HepG2 (cell line): ENCODE measurements at regions not wholly inside any gene's neighbourhood (a gene's known extent, or its start where the extent isn't known, plus 50 kb on each side); places are given as distances from the start of the nearest gene placed in this dataset.

ENCODE experiments used
- ATAC-seq: fragments of 200-7000 bp; cut with Tn5 transposase; 3 replicates; pipeline ENCODE4 v1.9.1; 2020; ENCODE audit warnings: mild to moderate bottlenecking, moderate library complexity
- BruUV-seq: library from RNA; stranded (reverse); fragments of 400-500 nt; replicated peaks from 2 replicates; lab custom pipeline; 2021; lab: Mats Ljungman, UMichigan
- CTCF ChIA-PET: fragments of 300-600 bp; formaldehyde crosslinking; extraction: SDS; loops from one replicate; lab custom pipeline; 2021; ENCODE audit warnings: low total read pairs, inconsistent platforms, low intra/inter-chr PET ratio; lab: Yijun Ruan, JAX
- POLR2A ChIA-PET: fragments of 350-600 bp; sonication (Branson Sonifier 250); formaldehyde crosslinking; loops from one replicate; lab custom pipeline; 2020; ENCODE audit warnings: antibody characterized with exemption, inconsistent platforms; lab: Yijun Ruan, JAX
- DNase-seq: peaks from one replicate; pipeline ENCODE4 v3.0.0-alpha.2; 2015; ENCODE audit warnings: low spot score
- FAIRE-seq: peaks from 3 replicates; lab custom pipeline; 2011; peaks lifted over from hg19 to GRCh38; lab: Jason Lieb, UNC
- H2AFZ ChIP-seq: one replicate; pipeline ENCODE4 v1.6.1; 2011; ENCODE audit warnings: low read length, inconsistent platforms
- H3K27ac ChIP-seq: fragments of 300-600 bp; 3 replicates; pipeline ENCODE4 v1.8.0; 2011; ENCODE audit warnings: mixed run types, mild to moderate bottlenecking, mixed read lengths, low read length, inconsistent platforms; ENCODE audit not compliant: insufficient read depth; ENCODE audit errors: extremely low read length
- H3K27me3 ChIP-seq, 2 experiments: fragments of 200-600 bp in 1 of 2; 2 replicates in 1 of 2; 3 replicates in 1 of 2; pipeline versions ENCODE4 v1.6.0 to v1.8.0; 2011; ENCODE audit warnings: low read length in 2 of 2, mild to moderate bottlenecking in 2 of 2, moderate library complexity in 2 of 2, inconsistent platforms in 1 of 2; ENCODE audit not compliant: insufficient read depth in 2 of 2, control insufficient read depth in 1 of 2
- H3K36me3 ChIP-seq, 2 experiments: fragments of 200-600 bp in 1 of 2; replicated peaks in 1 of 2; 2 replicates in 1 of 2; 3 replicates in 1 of 2; pipeline versions ENCODE4 v1.5.1 to v1.8.0; 2011; ENCODE audit warnings: low read length in 2 of 2, inconsistent platforms in 1 of 2; ENCODE audit not compliant: insufficient read depth in 2 of 2, control insufficient read depth in 1 of 2
- H3K4me1 ChIP-seq: 2 replicates; pipeline ENCODE4 v1.5.1; 2012; ENCODE audit warnings: low read length, inconsistent platforms; ENCODE audit not compliant: insufficient read depth
- H3K4me2 ChIP-seq: 2 replicates; pipeline ENCODE4 v1.6.0; 2011; ENCODE audit warnings: low read depth, low read length, inconsistent platforms
- H3K4me3 ChIP-seq, 3 experiments: fragments of 200-600 bp in 1 of 3; sonication (generic), shearing (Covaris generic) in 1 of 3; replicated peaks in 1 of 3; 2 replicates each; pipeline ENCODE4 v1.5.1; 2011 to 2016; ENCODE audit warnings: low read length in 3 of 3, inconsistent platforms in 2 of 3, low read depth in 2 of 3, mild to moderate bottlenecking in 2 of 3, control low read depth in 1 of 3, mixed read lengths in 1 of 3; ENCODE audit not compliant: insufficient read depth in 1 of 3
- H3K79me2 ChIP-seq: one replicate; pipeline ENCODE4 v1.6.1; 2011; ENCODE audit warnings: low read length, inconsistent platforms; ENCODE audit not compliant: insufficient read depth
- H3K9ac ChIP-seq: 2 replicates; pipeline ENCODE4 v1.6.0; 2011; ENCODE audit warnings: mild to moderate bottlenecking, low read depth, low read length, inconsistent platforms; ENCODE audit not compliant: insufficient read depth
- H3K9me3 ChIP-seq: 2 replicates; pipeline ENCODE4 v1.5.1; 2012; ENCODE audit warnings: mild to moderate bottlenecking, low read length
- H4K20me1 ChIP-seq: 2 replicates; pipeline ENCODE4 v1.6.0; 2011; ENCODE audit warnings: inconsistent platforms, mild to moderate bottlenecking, low read length, moderate library complexity; ENCODE audit not compliant: insufficient read depth
- ELF3 ChIP-seq: IDR thresholded peaks from 2 replicates; pipeline ENCODE4 v1.6.1; 2016; ENCODE audit warnings: missing genetic modification reagents, missing compliant biosample characterization
- NCOR1 ChIP-seq: fragments of 200-600 bp; sonication (generic); IDR thresholded peaks from 2 replicates; pipeline ENCODE4 v1.7.0; 2017; ENCODE audit warnings: antibody characterized with exemption, low read length, borderline replicate concordance
- ZBTB21 ChIP-seq: sonication (generic); formaldehyde crosslinking; IDR thresholded peaks from 2 replicates; pipeline ENCODE4 v1.4.0; 2020; ENCODE audit warnings: missing genetic modification reagents
- ZNF337 ChIP-seq: sonication (generic); formaldehyde crosslinking; IDR thresholded peaks from 2 replicates; pipeline ENCODE4 v1.5.1; 2020; ENCODE audit warnings: missing genetic modification reagents, low read depth, mild to moderate bottlenecking, borderline replicate concordance
- ZNF501 ChIP-seq: sonication (generic); formaldehyde crosslinking; IDR thresholded peaks from 2 replicates; pipeline ENCODE4 v1.5.1; 2020; ENCODE audit warnings: mild to moderate bottlenecking, moderate library complexity, missing genetic modification reagents
- WGBS: methylation state at CpG from one replicate; pipeline ENCODE4 v1.1.6; 2017; ENCODE audit warnings: low lambda C conversion rate; 5-methylcytosine and 5-hydroxymethylcytosine counted together
- in situ Hi-C: cut with HindIII; loops from 2 replicates; pipeline ENCODE4 v1.10.0; 2017; ENCODE audit warnings: low pct_unique_long_range_greater_than_20kb; ENCODE audit not compliant: extremely low pct_ligation_motif_present
- intact Hi-C: fragments of 100-400 bp; cut with micrococcal nuclease; formaldehyde crosslinking; loops from one replicate; pipeline ENCODE4 v1.10.0; 2022; ENCODE audit not compliant: unreplicated experiment
- TF ChIP-seq, protein P1 (sequence below): sonication (generic); formaldehyde crosslinking; IDR thresholded peaks from 2 replicates; pipeline ENCODE4 v1.4.0; 2020; ENCODE audit warnings: low read depth, mild to moderate bottlenecking, missing genetic modification reagents
- TF ChIP-seq, protein P2 (sequence below): IDR thresholded peaks from 2 replicates; pipeline ENCODE4 v1.6.1; 2016; ENCODE audit warnings: missing biosample characterization, missing genetic modification reagents, low read depth
- TF ChIP-seq, protein P3 (sequence below): sonication (generic); formaldehyde crosslinking; conservative IDR thresholded peaks from 2 replicates; pipeline ENCODE4 v1.8.0; 2022; ENCODE audit warnings: low read depth, missing genetic modification reagents

DNA sequence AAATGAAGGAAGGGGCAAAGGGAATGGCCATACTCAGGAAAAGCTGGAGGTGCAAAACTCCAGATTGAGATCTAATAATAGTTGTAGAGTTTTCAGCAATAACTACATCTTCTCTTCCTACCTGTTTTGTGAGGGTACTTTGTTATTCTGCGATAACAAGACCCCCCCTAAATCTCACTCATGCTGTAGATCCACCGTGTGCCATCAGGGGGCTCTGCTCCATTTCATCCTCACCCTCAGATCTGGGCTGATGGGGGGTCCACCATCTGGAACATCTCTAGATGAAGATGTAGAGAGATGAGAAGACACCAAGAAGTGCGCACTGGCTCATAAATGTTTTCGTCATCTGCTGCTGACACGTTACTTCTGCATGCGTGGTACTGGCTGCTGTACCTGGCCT is 135.9 kb upstream of the KIRREL3 start:
- Histone ChIP-seq H2AFZ (no peak overlapping the region), H3K9me3 (no peaks in the 10 kb centered on the region)
- no TSS peak for BruUV-seq
- TF ChIP-seq ZBTB21 = no peak
- TF ChIP-seq ELF3 (CRISPR knock-in tag) = no peak
- TF ChIP-seq, protein P1, sequence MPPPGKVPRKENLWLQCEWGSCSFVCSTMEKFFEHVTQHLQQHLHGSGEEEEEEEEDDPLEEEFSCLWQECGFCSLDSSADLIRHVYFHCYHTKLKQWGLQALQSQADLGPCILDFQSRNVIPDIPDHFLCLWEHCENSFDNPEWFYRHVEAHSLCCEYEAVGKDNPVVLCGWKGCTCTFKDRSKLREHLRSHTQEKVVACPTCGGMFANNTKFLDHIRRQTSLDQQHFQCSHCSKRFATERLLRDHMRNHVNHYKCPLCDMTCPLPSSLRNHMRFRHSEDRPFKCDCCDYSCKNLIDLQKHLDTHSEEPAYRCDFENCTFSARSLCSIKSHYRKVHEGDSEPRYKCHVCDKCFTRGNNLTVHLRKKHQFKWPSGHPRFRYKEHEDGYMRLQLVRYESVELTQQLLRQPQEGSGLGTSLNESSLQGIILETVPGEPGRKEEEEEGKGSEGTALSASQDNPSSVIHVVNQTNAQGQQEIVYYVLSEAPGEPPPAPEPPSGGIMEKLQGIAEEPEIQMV (CRISPR knock-in tag) = no peak
- TF ChIP-seq, protein P2, sequence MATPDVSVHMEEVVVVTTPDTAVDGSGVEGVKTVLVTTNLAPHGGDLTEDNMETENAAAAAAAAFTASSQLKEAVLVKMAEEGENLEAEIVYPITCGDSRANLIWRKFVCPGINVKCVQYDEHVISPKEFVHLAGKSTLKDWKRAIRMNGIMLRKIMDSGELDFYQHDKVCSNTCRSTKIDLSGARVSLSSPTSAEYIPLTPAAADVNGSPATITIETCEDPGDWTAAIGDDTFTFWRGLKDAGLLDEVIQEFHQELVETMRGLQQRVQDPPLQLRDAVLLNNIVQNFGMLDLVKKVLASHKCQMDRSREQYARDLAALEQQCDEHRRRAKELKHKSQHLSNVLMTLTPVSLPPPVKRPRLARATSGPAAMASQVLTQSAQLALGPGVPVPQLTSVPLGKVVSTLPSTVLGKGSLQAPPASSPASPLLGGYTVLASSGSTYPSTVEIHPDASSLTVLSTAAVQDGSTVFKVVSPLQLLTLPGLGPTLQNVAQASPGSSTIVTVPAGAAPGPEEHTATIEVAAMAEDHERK = no peak
- no peak for TF ChIP-seq ZNF337 (CRISPR knock-in tag)
- TF ChIP-seq, all 625 proteins: peak for 0
- Histone ChIP-seq H3K36me3 (no peaks in the 10 kb centered on the region), H3K4me2 (no peak overlapping the region), H3K9ac (no peak overlapping the region), H3K79me2 (no peaks in the 10 kb centered on the region), H3K27ac (no peak overlapping the region), H3K4me1 (no peaks in the 10 kb centered on the region), H4K20me1 (no peaks in the 10 kb centered on the region), H3K4me3 (no peak overlapping the region), H3K27me3 (no peaks in the 10 kb centered on the region)
- ATAC-seq (no peak), DNase-seq (no peak), FAIRE-seq (no peak)
- ChIA-PET CTCF (no interaction called here), POLR2A (no interaction called here)
- in situ Hi-C loops (no loop called here), intact Hi-C loops (no loop called here)
- WGBS = 39% methylated on average over 6 of the region's 6 CpGs

DNA sequence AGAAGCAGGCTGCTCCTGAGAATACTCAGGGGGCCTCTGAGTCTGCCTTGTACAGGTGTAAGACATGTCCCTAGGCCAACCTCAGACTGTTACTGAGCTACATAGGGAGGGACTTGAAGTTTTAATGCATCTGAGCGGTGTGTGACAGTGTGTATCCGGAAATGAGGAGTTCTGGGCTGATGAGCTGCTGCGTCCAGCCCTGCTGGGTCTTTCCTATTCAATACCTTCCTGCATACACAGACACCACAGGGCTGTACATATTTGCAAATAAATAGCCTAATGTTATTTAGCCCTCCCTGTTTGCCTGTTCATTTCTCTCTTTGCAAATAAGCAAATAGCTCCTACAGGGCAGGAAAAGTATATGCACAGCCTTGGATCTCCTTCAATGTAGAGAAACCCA is 134.7 kb upstream of the KIRREL3 start:
- Histone ChIP-seq H3K9me3 (no peaks in the 10 kb centered on the region), H3K9ac (no peak overlapping the region), H3K27ac (no peak overlapping the region), H3K4me2 (no peak overlapping the region), H3K36me3 (no peaks in the 10 kb centered on the region), H3K4me1 (no peaks in the 10 kb centered on the region), H3K27me3 (no peaks in the 10 kb centered on the region), H3K79me2 (no peaks in the 10 kb centered on the region), H2AFZ (no peak overlapping the region), H4K20me1 (no peaks in the 10 kb centered on the region), H3K4me3 (no peak overlapping the region)
- TF ChIP-seq NCOR1 (no peak), ZNF501 (CRISPR knock-in tag) (no peak)
- TF ChIP-seq, protein P3, sequence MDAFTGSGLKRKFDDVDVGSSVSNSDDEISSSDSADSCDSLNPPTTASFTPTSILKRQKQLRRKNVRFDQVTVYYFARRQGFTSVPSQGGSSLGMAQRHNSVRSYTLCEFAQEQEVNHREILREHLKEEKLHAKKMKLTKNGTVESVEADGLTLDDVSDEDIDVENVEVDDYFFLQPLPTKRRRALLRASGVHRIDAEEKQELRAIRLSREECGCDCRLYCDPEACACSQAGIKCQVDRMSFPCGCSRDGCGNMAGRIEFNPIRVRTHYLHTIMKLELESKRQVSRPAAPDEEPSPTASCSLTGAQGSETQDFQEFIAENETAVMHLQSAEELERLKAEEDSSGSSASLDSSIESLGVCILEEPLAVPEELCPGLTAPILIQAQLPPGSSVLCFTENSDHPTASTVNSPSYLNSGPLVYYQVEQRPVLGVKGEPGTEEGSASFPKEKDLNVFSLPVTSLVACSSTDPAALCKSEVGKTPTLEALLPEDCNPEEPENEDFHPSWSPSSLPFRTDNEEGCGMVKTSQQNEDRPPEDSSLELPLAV (CRISPR knock-in tag) = no peak
- WGBS = 0% methylated on average over 1 of the region's 3 CpGs
- DNase-seq (no peak), FAIRE-seq (no peak), ATAC-seq (no peak)
- ChIA-PET CTCF (no interaction called here), POLR2A (no interaction called here)
- intact Hi-C loops (no loop called here), in situ Hi-C loops (no loop called here)
- no TSS peak for BruUV-seq
